LNCAP (cell line): ENCODE measurements at regions not wholly inside any gene's neighbourhood (a gene's known extent, or its start where the extent isn't known, plus 50 kb on each side); places are given as distances from the start of the nearest gene placed in this dataset.

Source experiments
- CTCF ChIP-seq: fragments of 450-650 bp; IDR thresholded peaks from 2 replicates; pipeline ENCODE4 v1.5.1; 2017; ENCODE audit warnings: mild to moderate bottlenecking

GRCh38 chr7:118657391-118658005 is 433.0 kb downstream of the ANKRD7 start:
- no peak for TF ChIP-seq CTCF

- TF ChIP-seq CTCF: no peak
Measured at GRCh38 chr7:118662266-118662665, 437.8 kb downstream of the ANKRD7 start.

- TF ChIP-seq CTCF: no peak
Measured at GRCh38 chr7:118664498-118664897, 440.0 kb downstream of the ANKRD7 start.

- TF ChIP-seq CTCF: no peak
Measured at GRCh38 chr7:118671149-118671548, 446.6 kb downstream of the ANKRD7 start.

- TF ChIP-seq CTCF: no peak
Measured at GRCh38 chr7:118684796-118685195, 460.3 kb downstream of the ANKRD7 start.

- no peak for TF ChIP-seq CTCF
Measured at GRCh38 chr7:118689403-118689802, 464.9 kb downstream of the ANKRD7 start.

GRCh38 chr7:118696879-118697278 is 472.4 kb downstream of the ANKRD7 start:
- TF ChIP-seq CTCF: no peak

- no peak for TF ChIP-seq CTCF
Measured at GRCh38 chr7:118699222-118699621, 474.7 kb downstream of the ANKRD7 start.
